ENCODE measurements at regions not wholly inside any gene's neighbourhood (a gene's known extent, or its start where the extent isn't known, plus 50 kb on each side); places are given as distances from the start of the nearest gene placed in this dataset.

DNA sequence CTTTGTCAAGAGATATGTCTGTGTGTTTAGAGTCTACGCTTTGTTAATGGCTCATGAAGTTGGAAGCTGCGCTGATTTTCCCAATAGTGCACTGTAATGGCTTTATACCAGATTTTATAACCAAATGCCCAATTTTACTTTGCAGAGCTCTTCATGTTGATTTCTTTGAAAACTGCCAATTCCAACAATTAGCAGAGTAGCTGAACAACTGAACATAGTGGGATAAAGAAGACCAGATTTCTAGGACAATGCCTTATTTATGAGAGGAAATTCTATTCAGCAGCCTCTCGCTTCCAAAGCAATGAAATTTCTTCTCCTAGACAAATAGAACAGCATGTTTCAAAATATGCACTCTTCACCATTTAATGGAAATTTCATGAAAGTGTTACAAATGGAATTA is 66.9 kb upstream of the PROK2 start:
- TF ChIP-seq, protein P1, sequence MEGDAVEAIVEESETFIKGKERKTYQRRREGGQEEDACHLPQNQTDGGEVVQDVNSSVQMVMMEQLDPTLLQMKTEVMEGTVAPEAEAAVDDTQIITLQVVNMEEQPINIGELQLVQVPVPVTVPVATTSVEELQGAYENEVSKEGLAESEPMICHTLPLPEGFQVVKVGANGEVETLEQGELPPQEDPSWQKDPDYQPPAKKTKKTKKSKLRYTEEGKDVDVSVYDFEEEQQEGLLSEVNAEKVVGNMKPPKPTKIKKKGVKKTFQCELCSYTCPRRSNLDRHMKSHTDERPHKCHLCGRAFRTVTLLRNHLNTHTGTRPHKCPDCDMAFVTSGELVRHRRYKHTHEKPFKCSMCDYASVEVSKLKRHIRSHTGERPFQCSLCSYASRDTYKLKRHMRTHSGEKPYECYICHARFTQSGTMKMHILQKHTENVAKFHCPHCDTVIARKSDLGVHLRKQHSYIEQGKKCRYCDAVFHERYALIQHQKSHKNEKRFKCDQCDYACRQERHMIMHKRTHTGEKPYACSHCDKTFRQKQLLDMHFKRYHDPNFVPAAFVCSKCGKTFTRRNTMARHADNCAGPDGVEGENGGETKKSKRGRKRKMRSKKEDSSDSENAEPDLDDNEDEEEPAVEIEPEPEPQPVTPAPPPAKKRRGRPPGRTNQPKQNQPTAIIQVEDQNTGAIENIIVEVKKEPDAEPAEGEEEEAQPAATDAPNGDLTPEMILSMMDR (IDR thresholded peaks at IDR 0.05): no peak
- no peak for TF ChIP-seq POLR2A (IDR thresholded peaks at IDR 0.05)

All from testis (tissue), 2 donors.